B cell (primary cell): ENCODE measurements at regions not wholly inside any gene's neighbourhood (a gene's known extent, or its start where the extent isn't known, plus 50 kb on each side); places are given as distances from the start of the nearest gene placed in this dataset.

Source experiments
- CTCF ChIP-seq: fragments of 200-600 bp; IDR thresholded peaks from one replicate; pipeline ENCODE4 v1.8.0; 2022; ENCODE audit warnings: antibody characterized with exemption, mild to moderate bottlenecking
- EZH2 ChIP-seq: IDR thresholded peaks from 2 replicates; pipeline ENCODE4 v1.6.1; 2012; ENCODE audit warnings: borderline replicate concordance, low read depth, mild to moderate bottlenecking, moderate library complexity, low read length; ENCODE audit not compliant: insufficient read depth, poor library complexity, severe bottlenecking

DNA sequence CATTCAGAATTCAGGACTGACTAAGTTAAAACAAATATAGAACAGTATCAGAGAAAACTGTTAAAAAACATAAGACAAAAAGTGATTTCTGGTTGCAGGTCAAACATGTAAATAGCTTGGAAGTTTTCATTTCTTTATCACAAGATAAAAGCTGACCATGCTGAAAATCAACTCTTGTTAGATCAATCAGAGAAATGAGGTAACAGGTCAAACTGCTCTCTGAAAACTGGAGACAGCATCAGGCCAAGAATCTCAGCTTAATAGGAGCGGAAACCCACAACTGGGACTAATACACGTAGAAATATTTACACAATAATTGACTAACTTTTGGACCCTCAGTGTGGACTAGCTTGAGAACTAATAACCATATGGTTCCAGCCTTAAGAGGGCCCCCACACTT is 1012.8 kb upstream of the EDIL3 start:
- TF ChIP-seq CTCF = no peak
- no peak for TF ChIP-seq EZH2
